ENCODE measurements at regions not wholly inside any gene's neighbourhood (a gene's known extent, or its start where the extent isn't known, plus 50 kb on each side); places are given as distances from the start of the nearest gene placed in this dataset.

DNA sequence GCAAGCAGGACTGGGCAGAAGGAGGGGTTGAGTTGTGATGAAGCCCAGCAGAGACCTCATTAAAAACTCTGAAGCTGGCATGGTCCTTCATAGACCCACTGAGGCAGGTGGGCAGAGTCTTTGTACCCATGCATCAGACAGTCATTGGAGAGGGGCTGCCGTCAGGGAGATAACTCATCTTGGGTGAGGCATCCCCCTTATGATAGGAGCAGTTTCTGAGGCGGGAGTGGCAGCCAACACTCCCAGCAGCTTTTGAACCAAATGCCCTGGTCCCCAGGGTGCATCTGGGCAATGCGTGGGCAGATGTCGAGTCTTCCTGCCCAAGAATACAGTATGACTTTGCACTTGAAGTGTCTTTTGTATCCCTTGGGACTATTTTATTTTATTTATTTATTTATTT lies 68.1 kb downstream of the HTR5A start:
- no peak for DNase-seq (ENCODE audit: low read depth in 2 of 2)

- DNase-seq (ENCODE audit: low read depth in 2 of 2), result no peak
Measured at GRCh38 chr7:155141562-155141961, 71.4 kb downstream of the HTR5A start.

DNA sequence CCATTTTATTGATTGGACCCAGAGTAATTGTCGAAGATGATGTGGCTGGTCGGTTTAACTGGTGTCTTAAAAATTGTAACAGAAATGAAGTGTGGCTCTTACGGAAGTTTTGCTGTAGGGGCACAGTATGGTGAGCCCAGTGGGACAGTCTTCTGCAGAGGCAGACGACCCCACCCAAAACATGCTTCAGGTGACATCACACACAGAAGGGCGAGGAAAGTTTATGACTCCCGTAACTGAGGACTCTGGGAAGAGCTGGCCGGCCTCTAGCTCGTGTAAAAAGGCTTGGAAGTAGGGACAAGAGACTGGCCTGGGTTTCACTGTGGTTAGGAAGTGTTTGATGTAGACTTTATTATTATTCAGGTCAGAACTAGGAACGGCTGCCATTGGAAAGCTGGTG lies 73.3 kb downstream of the HTR5A start:
- no peak for DNase-seq (ENCODE audit: low read depth in 2 of 2)

GRCh38 chr7:155144371-155144770 lies 74.2 kb downstream of the HTR5A start:
- no peak for DNase-seq (ENCODE audit: low read depth in 2 of 2)

GRCh38 chr7:155145477-155146255 lies 75.5 kb downstream of the HTR5A start:
- DNase-seq (ENCODE audit: low read depth in 2 of 2), result no peak

GRCh38 chr7:155147172-155147571 lies 77.0 kb downstream of the HTR5A start:
- no peak for DNase-seq (ENCODE audit: low read depth in 2 of 2)

- DNase-seq (ENCODE audit: low read depth in 2 of 2), result no peak
Measured at GRCh38 chr7:155147624-155148023, 77.5 kb downstream of the HTR5A start.

DNA sequence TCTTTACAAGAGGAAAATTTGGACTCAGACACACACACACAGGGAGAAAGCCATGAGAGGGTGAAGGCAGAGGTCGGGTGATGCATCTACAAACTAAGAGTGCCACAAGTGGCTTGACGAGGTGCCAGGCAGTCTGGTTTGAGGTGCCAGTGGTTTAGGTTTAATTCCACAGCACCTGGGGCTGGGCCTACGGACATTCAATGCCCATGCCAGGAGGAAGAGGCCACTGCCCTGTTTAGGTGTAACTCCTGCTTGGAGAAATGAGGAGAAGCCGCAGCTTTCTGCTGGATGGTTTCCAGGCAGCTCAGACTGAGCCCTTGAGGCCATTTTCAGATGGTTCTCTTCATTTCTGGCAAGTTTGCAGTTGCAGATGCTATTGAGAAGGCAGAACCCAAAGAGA lies 83.6 kb downstream of the HTR5A start:
- no peak for DNase-seq (ENCODE audit: low read depth in 2 of 2)

DNA sequence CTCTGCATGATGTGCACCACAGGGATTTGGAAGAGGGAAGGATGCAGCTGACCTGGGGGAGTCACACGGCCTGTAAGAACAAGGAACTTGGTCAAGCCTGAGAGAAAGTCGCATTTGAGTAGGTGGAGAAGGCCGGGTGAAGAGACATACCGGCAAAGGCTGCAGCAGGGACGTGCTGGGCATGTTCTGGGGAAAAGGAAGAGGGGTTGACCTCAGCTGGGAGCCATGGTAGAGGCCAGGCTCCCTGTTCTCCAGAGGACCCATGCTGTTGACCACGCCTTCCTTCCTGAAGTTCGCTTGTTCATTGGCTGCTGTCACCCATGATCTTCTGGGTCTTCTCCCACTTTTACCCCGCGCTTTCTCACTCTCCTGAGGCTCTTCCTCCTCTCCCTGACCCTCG lies 84.5 kb downstream of the HTR5A start:
- DNase-seq (ENCODE audit: low read depth in 2 of 2), result no peak

DNA sequence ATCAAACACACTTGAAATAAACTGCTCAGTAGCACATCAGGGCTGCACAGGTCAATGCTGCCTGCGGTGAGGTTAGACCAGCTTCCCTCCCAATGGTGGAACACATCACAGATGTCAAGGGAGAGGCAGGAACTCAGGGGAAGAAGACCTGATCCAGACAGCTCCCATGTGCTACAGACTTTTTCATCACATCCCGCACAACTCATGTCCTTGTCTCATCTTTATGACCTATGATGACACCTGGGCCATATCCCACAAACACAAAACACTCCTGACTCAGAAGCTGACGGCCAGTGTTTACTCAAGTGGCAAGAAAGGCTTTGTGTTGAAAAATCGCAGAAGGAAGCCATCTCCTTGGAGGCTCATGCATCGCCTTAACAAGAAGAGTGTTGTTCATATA lies 91.6 kb downstream of the HTR5A start:
- DNase-seq (ENCODE audit: low read depth in 2 of 2), result no peak

GRCh38 chr7:155162422-155162821 lies 92.3 kb downstream of the HTR5A start:
- DNase-seq (ENCODE audit: low read depth in 2 of 2), result no peak

DNA sequence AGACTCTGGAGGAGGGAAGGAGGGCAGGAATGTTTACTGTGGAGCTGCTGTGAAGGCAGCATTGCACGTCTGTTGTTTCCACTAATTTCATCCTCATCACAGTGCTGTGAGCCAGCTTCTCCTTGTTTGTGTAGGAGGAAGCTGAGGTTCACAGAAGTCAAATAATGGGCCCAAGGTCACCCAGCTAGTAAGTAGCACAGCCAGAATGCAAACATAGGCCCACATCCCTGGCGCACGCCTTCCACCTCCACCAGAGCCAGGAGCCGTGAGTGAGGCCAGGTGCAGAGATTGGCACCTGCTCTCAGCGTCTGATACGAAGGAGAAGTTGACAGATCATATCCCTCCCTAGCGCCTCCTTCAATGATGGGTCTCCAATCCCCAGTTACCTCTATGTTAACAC lies 93.6 kb downstream of the HTR5A start:
- no peak for DNase-seq (ENCODE audit: low read depth in 2 of 2)

DNA sequence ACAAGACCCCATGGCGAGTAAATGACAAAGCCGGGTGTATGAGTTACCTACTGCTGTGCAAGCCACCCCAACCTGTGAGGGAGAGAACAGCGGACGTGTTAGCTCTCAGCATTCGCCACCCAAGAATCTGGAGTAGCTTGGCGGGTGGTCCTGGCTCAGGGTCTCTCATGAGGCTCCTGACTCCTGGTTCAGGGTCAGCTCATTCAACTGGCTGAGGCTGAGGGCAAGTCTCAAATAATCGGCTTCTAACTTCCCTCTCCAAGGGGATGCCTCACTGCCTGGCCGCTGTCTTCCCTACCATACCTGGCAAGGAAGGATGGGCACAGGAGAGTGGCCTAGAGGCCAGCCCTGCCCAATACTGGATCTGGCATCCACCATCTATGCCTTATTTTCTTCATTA lies 94.2 kb downstream of the HTR5A start:
- DNase-seq (ENCODE audit: low read depth in 2 of 2), result no peak

- DNase-seq (ENCODE audit: low read depth in 2 of 2), result no peak
Measured at GRCh38 chr7:155166108-155166507, 96.0 kb downstream of the HTR5A start.

- no peak for DNase-seq (ENCODE audit: low read depth in 2 of 2)
Measured at GRCh38 chr7:155166673-155167370, 96.7 kb downstream of the HTR5A start.

GRCh38 chr7:155167706-155168365 lies 97.7 kb downstream of the HTR5A start:
- no peak for DNase-seq (ENCODE audit: low read depth in 2 of 2)

- no peak for DNase-seq (ENCODE audit: low read depth in 2 of 2)
Measured at GRCh38 chr7:155168597-155169480, 98.7 kb downstream of the HTR5A start.

DNA sequence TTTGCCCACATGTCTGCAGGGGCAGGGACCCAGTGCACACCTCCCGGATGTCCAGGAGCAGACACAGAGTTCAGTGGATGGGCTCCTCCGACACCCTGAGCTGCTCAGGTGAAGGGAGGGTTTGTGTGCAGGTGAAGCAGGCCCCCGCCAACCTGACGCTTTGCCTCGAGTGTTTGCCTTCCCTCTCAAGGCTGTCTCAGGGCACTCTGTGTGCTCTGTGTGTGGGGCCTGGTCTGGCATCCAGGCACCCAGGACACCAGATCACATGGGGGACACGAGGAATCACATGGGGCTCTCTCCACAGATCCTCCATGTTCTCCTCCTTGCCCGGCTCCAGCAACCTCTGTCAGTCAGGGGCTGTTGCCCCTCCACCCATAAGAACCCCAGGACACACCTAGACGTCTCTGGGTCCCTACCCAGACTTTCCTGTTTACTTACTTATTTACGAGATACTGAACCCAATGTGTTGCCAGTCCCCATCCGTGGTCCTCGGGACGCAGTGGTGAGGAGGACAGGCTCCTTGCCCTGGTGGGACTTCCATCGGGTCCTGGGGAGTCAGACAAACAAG lies 99.5 kb downstream of the HTR5A start:
- no peak for DNase-seq (ENCODE audit: low read depth in 2 of 2)

DNA sequence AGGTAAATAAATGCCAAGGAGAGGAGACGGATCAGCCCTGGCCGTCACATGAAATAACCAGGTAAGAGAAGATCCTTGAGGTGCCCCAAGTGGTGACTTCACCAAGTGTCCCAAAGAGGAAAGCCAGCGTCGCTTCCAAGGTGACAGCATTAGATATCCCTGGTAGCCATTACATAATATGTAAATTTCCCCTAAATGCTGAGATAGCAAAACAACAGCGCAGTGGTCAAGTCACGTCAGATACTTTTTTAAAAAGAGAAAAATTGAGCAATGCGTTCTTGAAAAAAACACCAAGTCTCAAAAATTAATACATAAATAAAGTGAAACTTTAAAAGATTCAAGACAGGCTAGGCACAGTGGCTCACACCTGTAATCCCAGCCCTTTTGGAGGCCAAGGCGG lies 100.2 kb downstream of the HTR5A start:
- no peak for DNase-seq (ENCODE audit: low read depth in 2 of 2)

GRCh38 chr7:155172141-155172540 lies 102.0 kb downstream of the HTR5A start:
- no peak for DNase-seq (ENCODE audit: low read depth in 2 of 2)

GRCh38 chr7:155173905-155174304 lies 103.8 kb downstream of the HTR5A start:
- DNase-seq (ENCODE audit: low read depth in 2 of 2), result no peak

DNA sequence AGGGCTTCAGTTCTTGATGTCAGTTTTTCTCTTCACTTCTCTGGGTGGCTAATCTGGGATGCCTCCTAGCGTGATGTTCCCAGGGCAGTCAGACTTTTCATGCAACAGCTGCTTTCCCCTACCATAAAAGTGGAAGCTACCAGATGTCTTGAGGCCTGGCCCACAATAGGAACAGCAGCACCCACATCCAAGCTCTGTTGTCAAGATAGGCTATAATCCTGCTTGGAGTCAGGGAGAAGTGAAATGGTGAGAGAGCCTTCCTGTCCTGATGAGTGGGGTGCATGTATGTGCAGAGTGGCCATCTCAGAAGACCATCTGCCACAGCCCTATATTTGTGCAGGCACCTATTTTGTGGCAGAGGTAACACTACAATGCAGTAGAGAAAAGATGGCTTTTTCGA lies 108.0 kb downstream of the HTR5A start:
- no peak for DNase-seq (ENCODE audit: low read depth in 2 of 2)
